Psoas muscle (tissue), 7 donors: ENCODE measurements at regions not wholly inside any gene's neighbourhood (a gene's known extent, or its start where the extent isn't known, plus 50 kb on each side); places are given as distances from the start of the nearest gene placed in this dataset.

Experiments
- ATAC-seq, 4 donors: fragments of 200-7000 bp; cut with Tn5 transposase; one replicate each; pipeline ENCODE4 v1.9.1; 2020; ENCODE audit warnings: moderate library complexity in 3 of 4, mild to moderate bottlenecking in 2 of 4
- DNase-seq, 2 donors: peaks; one replicate each; pipeline ENCODE4 v3.0.0-alpha.2; 2020
- H3K27ac ChIP-seq: fragments of 200-600 bp; one replicate; pipeline ENCODE4 v1.8.0; 2022
- H3K27me3 ChIP-seq, 3 donors: fragments of 200-600 bp in 1 of 3; one replicate each; pipeline versions ENCODE4 v1.6.1 to v1.8.0; 2013 to 2022; ENCODE audit warnings: low read length in 2 of 3, mild to moderate bottlenecking in 2 of 3, moderate library complexity in 1 of 3; ENCODE audit not compliant: insufficient read depth in 3 of 3
- H3K36me3 ChIP-seq, 2 donors: fragments of 200-600 bp in 1 of 2; one replicate each; pipeline versions ENCODE4 v1.6.1 to v1.8.0; 2013 to 2022; ENCODE audit warnings: low read depth in 1 of 2, mild to moderate bottlenecking in 1 of 2, moderate library complexity in 1 of 2; ENCODE audit not compliant: insufficient read depth in 1 of 2
- H3K4me1 ChIP-seq: fragments of 200-600 bp; one replicate; pipeline ENCODE4 v1.8.0; 2022
- H3K4me3 ChIP-seq: fragments of 200-600 bp; one replicate; pipeline ENCODE4 v1.8.0; 2022; ENCODE audit warnings: mild to moderate bottlenecking
- H3K9me3 ChIP-seq: fragments of 200-600 bp; one replicate; pipeline ENCODE4 v1.8.0; 2022
- WGBS, 3 donors: extraction: QIAGEN DNeasy Blood & Tissue Kit; methylation state at CpG; one replicate each; pipeline versions ENCODE4 v1.1.6 to v1.1.7; 2013; 5-methylcytosine and 5-hydroxymethylcytosine counted together
- intact Hi-C, 2 donors: fragments of 100-400 bp; cut with DNase I; formaldehyde crosslinking; loops; one replicate each; pipeline versions ENCODE4 v1.11.0 to v1.14.2; 2022
- TF ChIP-seq, protein P1 (sequence below): fragments of 200-600 bp; IDR thresholded peaks from one replicate; pipeline ENCODE4 v1.8.0; 2022; ENCODE audit warnings: antibody characterized with exemption
- donor health status: healthy with polysubstance abuse.
- donor health status: DM: no; HTN: no; CAD: no; lungs with moderate emphysema.
- donor health status: Bipolar disorder and iron deficiency.
- donor health status: healthy.
- donor health status: DM: yes; HTN: yes; CAD: no.
- donor health status: DM: no; HTN: no; CAD: no.
- donor health status: DM: yes; HTN: yes; CAD: no.

DNA sequence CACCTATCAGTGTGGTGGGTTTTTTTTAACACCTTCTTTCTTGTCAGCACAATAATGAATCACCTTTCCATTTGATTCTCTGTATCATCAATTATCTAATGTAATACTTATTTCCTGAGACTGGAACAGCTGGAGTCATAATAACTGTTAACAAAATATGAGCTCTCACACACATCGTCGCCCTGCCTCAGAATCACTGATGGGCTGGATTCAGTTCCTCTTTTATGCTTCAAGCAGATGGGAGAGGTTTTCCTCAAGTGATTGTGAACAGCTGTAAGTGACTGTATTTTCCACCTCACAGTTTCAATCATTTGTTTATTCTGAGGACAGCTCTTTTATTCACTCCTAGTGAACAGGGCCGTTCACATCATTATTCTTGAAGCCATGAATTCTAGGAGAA lies 330.2 kb downstream of the DSC3 start:
- Histone ChIP-seq H3K9me3 (no peaks in the 10 kb centered on the region), H3K27ac (no peak overlapping the region), H3K4me1 (no peaks in the 10 kb centered on the region), H3K36me3 (no peaks in the 10 kb centered on the region), H3K4me3 (no peak overlapping the region), H3K27me3 (no peaks in the 10 kb centered on the region)
- 31 to 48% (median 38%) methylated on average over 3 of the region's 3 CpGs for WGBS, 3 donors
- ATAC-seq (no peak), DNase-seq (no peak)
- TF ChIP-seq, protein P1, sequence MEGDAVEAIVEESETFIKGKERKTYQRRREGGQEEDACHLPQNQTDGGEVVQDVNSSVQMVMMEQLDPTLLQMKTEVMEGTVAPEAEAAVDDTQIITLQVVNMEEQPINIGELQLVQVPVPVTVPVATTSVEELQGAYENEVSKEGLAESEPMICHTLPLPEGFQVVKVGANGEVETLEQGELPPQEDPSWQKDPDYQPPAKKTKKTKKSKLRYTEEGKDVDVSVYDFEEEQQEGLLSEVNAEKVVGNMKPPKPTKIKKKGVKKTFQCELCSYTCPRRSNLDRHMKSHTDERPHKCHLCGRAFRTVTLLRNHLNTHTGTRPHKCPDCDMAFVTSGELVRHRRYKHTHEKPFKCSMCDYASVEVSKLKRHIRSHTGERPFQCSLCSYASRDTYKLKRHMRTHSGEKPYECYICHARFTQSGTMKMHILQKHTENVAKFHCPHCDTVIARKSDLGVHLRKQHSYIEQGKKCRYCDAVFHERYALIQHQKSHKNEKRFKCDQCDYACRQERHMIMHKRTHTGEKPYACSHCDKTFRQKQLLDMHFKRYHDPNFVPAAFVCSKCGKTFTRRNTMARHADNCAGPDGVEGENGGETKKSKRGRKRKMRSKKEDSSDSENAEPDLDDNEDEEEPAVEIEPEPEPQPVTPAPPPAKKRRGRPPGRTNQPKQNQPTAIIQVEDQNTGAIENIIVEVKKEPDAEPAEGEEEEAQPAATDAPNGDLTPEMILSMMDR: no peak
- intact Hi-C loops: no loop called here

GRCh38 chr18:30709595-30709994 lies 332.9 kb downstream of the DSC3 start:
- Histone ChIP-seq H3K27ac (no peak overlapping the region), H3K9me3 (no peaks in the 10 kb centered on the region), H3K4me1 (no peaks in the 10 kb centered on the region), H3K4me3 (no peak overlapping the region), H3K36me3 (no peaks in the 10 kb centered on the region), H3K27me3 (no peaks in the 10 kb centered on the region)
- ATAC-seq (no peak), DNase-seq (no peak)
- TF ChIP-seq, protein P1: no peak
- intact Hi-C loops: no loop called here
- 8 to 24% (median 22%) methylated on average over 1 of the region's 1 CpG for WGBS, 3 donors

GRCh38 chr18:30705943-30706342 lies 336.6 kb downstream of the DSC3 start:
- no peaks in the 10 kb centered on the region for H3K4me1 ChIP-seq
- H3K9me3 ChIP-seq: no peaks in the 10 kb centered on the region
- no peak overlapping the region for H3K4me3 ChIP-seq
- H3K27ac ChIP-seq: no peak overlapping the region
- ATAC-seq (no peak), DNase-seq (no peak)
- H3K27me3 ChIP-seq: no peaks in the 10 kb centered on the region
- no peaks in the 10 kb centered on the region for H3K36me3 ChIP-seq
- TF ChIP-seq, protein P1: no peak
- WGBS, 3 donors: 60 to 65% (median 61%) methylated on average over 4 of the region's 4 CpGs
- intact Hi-C loops: no loop called here

DNA sequence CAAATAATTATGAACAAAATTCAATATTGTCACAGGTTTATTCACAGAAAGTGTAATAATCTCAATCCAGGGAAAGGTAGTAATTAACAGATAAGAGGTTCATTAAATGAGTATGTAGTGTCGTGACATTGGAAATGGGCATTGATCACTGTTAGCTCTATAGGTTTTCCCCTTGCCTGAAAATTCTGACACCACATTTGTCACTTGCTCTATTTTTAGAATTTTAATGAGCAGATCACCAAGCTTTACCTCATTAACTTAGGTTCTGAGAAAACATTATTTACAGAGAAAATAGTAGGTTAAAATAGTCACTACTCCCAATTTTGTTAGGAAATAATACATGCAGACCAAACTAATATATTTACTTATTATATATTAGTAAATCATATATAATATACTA lies 344.0 kb downstream of the DSC3 start:
- ATAC-seq: no peak
- 96 to 97% (median 96%) methylated on average over 1 of the region's 1 CpG for whole genome bisulfite sequencing, 3 donors
- intact Hi-C loops: no loop called here

GRCh38 chr18:30696201-30696600 lies 346.3 kb downstream of the DSC3 start:
- Histone ChIP-seq H3K4me1 (no peaks in the 10 kb centered on the region), H3K4me3 (no peak overlapping the region), H3K27me3 (no peaks in the 10 kb centered on the region), H3K9me3 (no peaks in the 10 kb centered on the region), H3K36me3 (no peaks in the 10 kb centered on the region), H3K27ac (no peak overlapping the region)
- ATAC-seq: no peak
- TF ChIP-seq, protein P1: no peak
- no peak for DNase-seq
- intact Hi-C loops: no loop called here
- 65 to 71% (median 66%) methylated on average over 5 of the region's 5 CpGs for WGBS, 3 donors

More for the DNA sequence above, 344.0 kb downstream of the DSC3 start:
- Histone ChIP-seq H3K36me3 (no peaks in the 10 kb centered on the region), H3K4me1 (no peaks in the 10 kb centered on the region), H3K27ac (no peak overlapping the region), H3K4me3 (no peak overlapping the region), H3K9me3 (no peaks in the 10 kb centered on the region), H3K27me3 (no peaks in the 10 kb centered on the region)
- DNase-seq: no peak
- TF ChIP-seq, protein P1: no peak
